GM23248 (cell line): ENCODE measurements at regions not wholly inside any gene's neighbourhood (a gene's known extent, or its start where the extent isn't known, plus 50 kb on each side); places are given as distances from the start of the nearest gene placed in this dataset.

Experiments
- EZH2 ChIP-seq: fragments of 200-600 bp; sonication (generic); IDR thresholded peaks from 2 replicates; pipeline ENCODE4 v1.6.1; 2018; ENCODE audit warnings: antibody characterized with exemption, mild to moderate bottlenecking; ENCODE audit not compliant: insufficient read depth, poor library complexity, severe bottlenecking
- EZH2phosphoT487 ChIP-seq: fragments of 200-600 bp; sonication (generic); IDR thresholded peaks from 2 replicates; pipeline ENCODE4 v1.6.1; 2018; ENCODE audit warnings: antibody characterized with exemption, moderate library complexity, mild to moderate bottlenecking, low read depth; ENCODE audit not compliant: insufficient read depth

GRCh38 chr11:109522116-109522755 is 100.2 kb downstream of the C11orf87 start:
- TF ChIP-seq EZH2 = no peak
- no peak for TF ChIP-seq EZH2phosphoT487
